AG04449 (cell line): ENCODE measurements at regions not wholly inside any gene's neighbourhood (a gene's known extent, or its start where the extent isn't known, plus 50 kb on each side); places are given as distances from the start of the nearest gene placed in this dataset.

Source experiments
- CTCF ChIA-PET: fragments of 350-600 bp; formaldehyde crosslinking; extraction: SDS; loops from one replicate; lab custom pipeline; 2021; ENCODE audit warnings: antibody characterized with exemption; lab: Yijun Ruan, JAX
- POLR2A ChIA-PET: fragments of 400-600, 350-600 bp; formaldehyde crosslinking; extraction: SDS; loops from one replicate; lab custom pipeline; 2020; ENCODE audit warnings: antibody characterized with exemption, inconsistent platforms; lab: Yijun Ruan, JAX
- DNase-seq: peaks from one replicate; pipeline ENCODE4 v3.0.0-alpha.2; 2010; ENCODE audit warnings: low read depth, low spot score
- H3K4me3 ChIP-seq: 2 replicates; pipeline ENCODE4 v1.5.1; 2011; ENCODE audit warnings: low read depth, mild to moderate bottlenecking, control low read depth, low read length
- TF ChIP-seq, protein P1 (sequence below): IDR thresholded peaks from one replicate; pipeline ENCODE4 v1.5.1; 2011; ENCODE audit warnings: mild to moderate bottlenecking, moderate library complexity, low read length, control low read depth, inconsistent platforms; ENCODE audit not compliant: insufficient read depth; ENCODE audit errors: missing control alignments

DNA sequence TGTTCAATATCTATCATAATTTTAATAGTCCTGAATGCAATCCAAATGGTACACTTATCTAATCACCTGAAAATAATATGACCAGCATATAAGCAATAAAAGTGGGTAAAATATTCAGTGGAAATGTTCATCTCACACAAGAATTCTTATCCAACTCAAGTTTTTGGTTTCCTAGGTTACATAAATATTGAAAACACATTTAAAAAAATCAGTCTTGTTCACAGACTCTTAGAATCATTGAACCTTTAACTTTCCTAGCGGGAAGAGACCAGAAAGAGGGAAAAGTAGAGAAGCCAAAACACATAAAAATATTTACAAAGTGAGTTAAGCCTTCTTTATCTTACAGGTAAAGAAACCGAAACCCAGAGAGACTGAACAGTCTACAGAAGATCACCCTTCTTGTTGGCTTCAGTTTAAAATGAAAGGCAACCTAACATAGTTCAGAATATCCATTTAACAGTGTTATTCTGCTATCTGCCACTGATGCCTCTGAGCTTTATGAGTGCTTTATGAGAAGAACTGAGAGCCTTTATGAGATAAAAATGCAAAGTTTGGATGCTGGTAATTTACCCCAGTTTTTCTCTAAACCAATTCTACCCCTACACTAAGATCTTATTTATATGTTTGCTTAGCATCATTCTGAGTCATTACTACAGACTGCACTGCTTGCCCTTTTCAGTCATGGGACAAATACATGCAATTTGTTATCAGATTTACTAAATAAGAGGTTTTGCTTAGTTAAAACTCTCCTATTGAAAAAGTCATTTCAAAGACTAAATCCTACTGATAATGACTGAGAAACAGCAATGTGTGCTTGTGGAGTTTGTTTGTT is 453.3 kb upstream of the INTU start:
- ChIA-PET POLR2A (no interaction called here), CTCF (no interaction called here)
- DNase-seq, result no peak
- TF ChIP-seq, protein P1, sequence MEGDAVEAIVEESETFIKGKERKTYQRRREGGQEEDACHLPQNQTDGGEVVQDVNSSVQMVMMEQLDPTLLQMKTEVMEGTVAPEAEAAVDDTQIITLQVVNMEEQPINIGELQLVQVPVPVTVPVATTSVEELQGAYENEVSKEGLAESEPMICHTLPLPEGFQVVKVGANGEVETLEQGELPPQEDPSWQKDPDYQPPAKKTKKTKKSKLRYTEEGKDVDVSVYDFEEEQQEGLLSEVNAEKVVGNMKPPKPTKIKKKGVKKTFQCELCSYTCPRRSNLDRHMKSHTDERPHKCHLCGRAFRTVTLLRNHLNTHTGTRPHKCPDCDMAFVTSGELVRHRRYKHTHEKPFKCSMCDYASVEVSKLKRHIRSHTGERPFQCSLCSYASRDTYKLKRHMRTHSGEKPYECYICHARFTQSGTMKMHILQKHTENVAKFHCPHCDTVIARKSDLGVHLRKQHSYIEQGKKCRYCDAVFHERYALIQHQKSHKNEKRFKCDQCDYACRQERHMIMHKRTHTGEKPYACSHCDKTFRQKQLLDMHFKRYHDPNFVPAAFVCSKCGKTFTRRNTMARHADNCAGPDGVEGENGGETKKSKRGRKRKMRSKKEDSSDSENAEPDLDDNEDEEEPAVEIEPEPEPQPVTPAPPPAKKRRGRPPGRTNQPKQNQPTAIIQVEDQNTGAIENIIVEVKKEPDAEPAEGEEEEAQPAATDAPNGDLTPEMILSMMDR, result no peak
- no peak overlapping the region for H3K4me3 ChIP-seq

DNA sequence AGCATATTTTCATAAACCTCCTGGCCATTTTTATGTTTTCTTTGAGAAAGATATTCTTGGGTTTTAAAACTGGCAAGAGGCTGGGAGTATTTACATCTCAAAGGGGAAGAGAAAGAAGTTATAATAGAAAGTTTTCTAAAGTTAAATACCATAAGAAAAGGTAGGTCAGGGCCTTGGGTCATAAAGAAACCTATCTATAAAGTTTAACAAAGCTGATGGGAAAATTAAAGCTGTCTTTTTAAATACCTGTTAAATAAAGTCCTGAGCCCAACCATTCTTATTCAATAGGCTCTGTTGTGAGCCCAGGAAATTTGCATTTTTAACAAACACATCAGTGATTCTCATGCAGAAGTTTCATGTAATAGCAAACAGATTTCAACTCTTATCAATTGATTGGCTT is 451.8 kb upstream of the INTU start:
- POLR2A ChIA-PET, result no interaction called here

DNA sequence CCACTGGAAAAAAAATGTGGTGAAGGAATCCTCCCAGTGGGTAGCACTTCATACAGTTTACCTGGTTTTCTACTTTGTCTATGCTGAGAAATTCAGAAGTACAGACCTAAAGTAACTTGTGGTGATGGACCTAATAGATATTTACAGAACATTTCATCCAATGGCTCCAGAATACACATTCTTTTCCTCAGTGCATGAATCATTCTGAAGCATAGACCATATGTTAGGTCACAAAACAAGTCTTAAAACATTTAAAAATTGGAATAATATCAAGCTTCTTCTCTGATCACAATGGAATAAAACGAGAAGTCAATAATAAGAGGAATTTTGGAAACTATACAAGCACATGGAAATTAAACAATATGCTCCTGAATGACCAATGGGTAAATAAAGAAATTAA is 450.1 kb upstream of the INTU start:
- no peak for DNase-seq
- H3K4me3 ChIP-seq, result no peak overlapping the region
- ChIA-PET CTCF (no interaction called here), POLR2A (no interaction called here)
- TF ChIP-seq, protein P1, result no peak

More for the DNA sequence above, 451.8 kb upstream of the INTU start:
- no peak for DNase-seq
- CTCF ChIA-PET, result no interaction called here
- no peak overlapping the region for H3K4me3 ChIP-seq
- TF ChIP-seq, protein P1, result no peak

- POLR2A ChIA-PET, result no interaction called here
- CTCF ChIA-PET, result interaction anchor here (1.3 to 1.8 kb wide), 3 partner anchors 210 to 214 kb away, joined by 3 to 9 read pairs (median 7); no protein-coding TSS in a partner anchor
- H3K4me3 ChIP-seq, result no peak overlapping the region
- no peak for DNase-seq
- TF ChIP-seq, protein P1, result no peak
These were observed 443.9 kb upstream of the INTU start for GRCh38 chr4:127188847-127189246.

- no peak overlapping the region for H3K4me3 ChIP-seq
- no peak for DNase-seq
- ChIA-PET CTCF (interaction anchor here (1.1 to 1.3 kb wide), 2 partner anchors 19 to 208 kb away, joined by 3 to 4 read pairs; no protein-coding TSS in a partner anchor), POLR2A (no interaction called here)
- TF ChIP-seq, protein P1, result no peak
These were observed 438.5 kb upstream of the INTU start for GRCh38 chr4:127194281-127194680.

- DNase-seq, result no peak
- POLR2A ChIA-PET, result no interaction called here
- H3K4me3 ChIP-seq, result no peak overlapping the region
- CTCF ChIA-PET, result interaction anchor here (1.3 kb wide), 1 partner anchor 9 kb away, joined by 3 read pairs; no protein-coding TSS in a partner anchor
- TF ChIP-seq, protein P1, result no peak
These were observed 436.0 kb upstream of the INTU start for GRCh38 chr4:127196655-127197352.
